GM23338 (cell line): ENCODE measurements at regions not wholly inside any gene's neighbourhood (a gene's known extent, or its start where the extent isn't known, plus 50 kb on each side); places are given as distances from the start of the nearest gene placed in this dataset.

ENCODE experiments used
- ATAC-seq: fragments of 200-7000 bp; cut with Tn5 transposase; 3 replicates; pipeline ENCODE4 v1.9.1; 2020
- DNase-seq: peaks from one replicate; pipeline ENCODE4 v3.0.0-alpha.2; 2015; ENCODE audit warnings: low spot score
- H2AFZ ChIP-seq: fragments of 200-600 bp; sonication (generic); 2 replicates; pipeline ENCODE4 v1.8.0; 2016; ENCODE audit warnings: antibody characterized with exemption, mild to moderate bottlenecking, moderate library complexity
- H3F3A ChIP-seq: fragments of 200-600 bp; sonication (generic); replicated peaks from 2 replicates; pipeline ENCODE4 v1.8.0; 2017; ENCODE audit warnings: antibody characterized with exemption, mixed run types, low read depth
- H3K27ac ChIP-seq: fragments of 200-600 bp; sonication (generic); 2 replicates; pipeline ENCODE4 v1.6.1; 2016; ENCODE audit warnings: low read depth
- H3K27me3 ChIP-seq: fragments of 200-600 bp; sonication (generic); 2 replicates; pipeline ENCODE4 v1.8.0; 2016; ENCODE audit warnings: mild to moderate bottlenecking, mixed run types, moderate library complexity; ENCODE audit not compliant: insufficient read depth
- H3K36me3 ChIP-seq: fragments of 200-600 bp; sonication (generic); 2 replicates; pipeline ENCODE4 v1.8.0; 2016; ENCODE audit warnings: mild to moderate bottlenecking; ENCODE audit not compliant: insufficient read depth
- H3K4me1 ChIP-seq: fragments of 200-600 bp; sonication (generic); 2 replicates; pipeline ENCODE4 v1.8.0; 2016; ENCODE audit warnings: mild to moderate bottlenecking, moderate library complexity; ENCODE audit not compliant: insufficient read depth
- H3K4me2 ChIP-seq: fragments of 200-600 bp; sonication (generic); 2 replicates; pipeline ENCODE4 v1.7.1; 2017; ENCODE audit warnings: mixed run types
- H3K4me3 ChIP-seq: fragments of 200-600 bp; sonication (generic); 2 replicates; pipeline ENCODE4 v1.6.1; 2016; ENCODE audit warnings: mixed run types
- H3K79me2 ChIP-seq: fragments of 200-600 bp; sonication (generic); replicated peaks from 2 replicates; pipeline ENCODE4 v1.8.0; 2017; ENCODE audit warnings: mild to moderate bottlenecking; ENCODE audit not compliant: insufficient read depth
- H3K9me2 ChIP-seq: fragments of 200-600 bp; sonication (generic); 2 replicates; pipeline ENCODE4 v1.8.0; 2017; ENCODE audit not compliant: insufficient read depth
- H4K20me1 ChIP-seq: fragments of 200-600 bp; sonication (generic); replicated peaks from 2 replicates; pipeline ENCODE4 v1.8.0; 2017; ENCODE audit warnings: mild to moderate bottlenecking; ENCODE audit not compliant: insufficient read depth
- H3K27ac Mint-ChIP-seq: 2 replicates; pipeline ENCODE4 v1.8.0; 2020; ENCODE audit warnings: inconsistent platforms, mild to moderate bottlenecking, moderate library complexity, mixed read lengths
- H3K27me3 Mint-ChIP-seq: 3 replicates; pipeline ENCODE4 v1.8.0; 2022; ENCODE audit warnings: low read depth, mild to moderate bottlenecking, moderate library complexity, mixed read lengths, inconsistent platforms; ENCODE audit not compliant: insufficient read depth, poor library complexity
- H3K36me3 Mint-ChIP-seq: 3 replicates; pipeline ENCODE4 v1.8.0; 2021; ENCODE audit warnings: low read depth, mild to moderate bottlenecking, inconsistent platforms, moderate library complexity, mixed read lengths
- H3K4me1 Mint-ChIP-seq: 3 replicates; pipeline ENCODE4 v1.8.0; 2020; ENCODE audit warnings: mild to moderate bottlenecking, inconsistent platforms, mixed read lengths
- H3K4me3 Mint-ChIP-seq: 3 replicates; pipeline ENCODE4 v1.8.0; 2021; ENCODE audit warnings: moderate library complexity, mild to moderate bottlenecking, inconsistent platforms, mixed read lengths
- H3K9me3 Mint-ChIP-seq: 3 replicates; pipeline ENCODE4 v1.8.0; 2020; ENCODE audit warnings: moderate library complexity, mild to moderate bottlenecking, inconsistent platforms, mixed read lengths
- CREB1 ChIP-seq: fragments of 250-450 bp; sonication (Bioruptor Pico); IDR thresholded peaks from 2 replicates; pipeline ENCODE4 v1.5.0; 2020; ENCODE audit warnings: low read depth, mild to moderate bottlenecking, moderate library complexity
- CTCF ChIP-seq, 2 experiments: fragments of 200-600 bp in 1 of 2; sonication (generic) in 1 of 2; conservative IDR thresholded peaks; 2 replicates each; pipeline versions ENCODE4 v1.5.1 to v1.6.1; 2016 to 2017; ENCODE audit warnings: antibody characterized with exemption in 2 of 2, low read depth in 2 of 2, mild to moderate bottlenecking in 2 of 2, moderate library complexity in 1 of 2
- ETS1 ChIP-seq: IDR thresholded peaks from 2 replicates; pipeline ENCODE4 v1.6.1; 2016; ENCODE audit warnings: antibody characterized with exemption
- EZH2phosphoT487 ChIP-seq: fragments of 200-600 bp; sonication (generic); IDR thresholded peaks from one replicate; pipeline ENCODE4 v1.8.1; 2018; ENCODE audit warnings: antibody characterized with exemption; ENCODE audit not compliant: unreplicated experiment
- JUNB ChIP-seq: IDR thresholded peaks from one replicate; pipeline ENCODE4 v1.6.1; 2016; ENCODE audit warnings: antibody characterized with exemption; ENCODE audit not compliant: unreplicated experiment
- NANOG ChIP-seq: IDR thresholded peaks from 2 replicates; pipeline ENCODE4 v1.6.1; 2016; ENCODE audit warnings: antibody characterized with exemption, borderline replicate concordance
- POLR2AphosphoS5 ChIP-seq: IDR thresholded peaks from 2 replicates; pipeline ENCODE4 v1.6.1; 2016; ENCODE audit warnings: antibody characterized with exemption, low read depth
- STAT1 ChIP-seq: IDR thresholded peaks from one replicate; pipeline ENCODE4 v1.6.1; 2016; ENCODE audit warnings: antibody characterized with exemption; ENCODE audit not compliant: unreplicated experiment
- ZNF331 ChIP-seq: fragments of 250-450 bp; sonication (Bioruptor Pico); IDR thresholded peaks from 2 replicates; pipeline ENCODE4 v1.5.0; 2020; ENCODE audit warnings: low read depth, mild to moderate bottlenecking, moderate library complexity
- TF ChIP-seq, protein P1 (sequence below): fragments of 250-450 bp; sonication (Bioruptor Pico); IDR thresholded peaks from 2 replicates; pipeline ENCODE4 v1.5.0; 2020; ENCODE audit warnings: mild to moderate bottlenecking, moderate library complexity

DNA sequence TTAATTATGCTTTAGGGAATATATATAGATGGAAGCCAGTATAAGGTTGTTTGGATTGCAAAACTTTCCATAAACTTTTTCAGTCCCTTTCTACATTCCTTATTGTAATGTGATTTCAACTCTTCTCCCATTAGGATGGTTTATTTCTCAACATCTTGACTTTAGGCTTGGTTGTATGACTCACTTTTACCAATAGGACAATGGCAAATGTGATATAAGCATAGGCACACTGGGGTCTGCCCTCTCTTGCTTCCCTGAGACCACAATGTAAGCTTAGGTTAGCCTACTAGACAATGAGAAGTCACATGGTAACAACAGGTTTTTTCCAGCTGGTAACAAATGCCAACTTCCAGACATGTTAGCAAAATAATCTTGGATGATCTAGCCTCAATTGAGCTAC is 163.3 kb upstream of the RBPJ start:
- no peak overlapping the region; the same call in 1 of the 2 replicates for H2AFZ ChIP-seq
- TF ChIP-seq, protein P1, sequence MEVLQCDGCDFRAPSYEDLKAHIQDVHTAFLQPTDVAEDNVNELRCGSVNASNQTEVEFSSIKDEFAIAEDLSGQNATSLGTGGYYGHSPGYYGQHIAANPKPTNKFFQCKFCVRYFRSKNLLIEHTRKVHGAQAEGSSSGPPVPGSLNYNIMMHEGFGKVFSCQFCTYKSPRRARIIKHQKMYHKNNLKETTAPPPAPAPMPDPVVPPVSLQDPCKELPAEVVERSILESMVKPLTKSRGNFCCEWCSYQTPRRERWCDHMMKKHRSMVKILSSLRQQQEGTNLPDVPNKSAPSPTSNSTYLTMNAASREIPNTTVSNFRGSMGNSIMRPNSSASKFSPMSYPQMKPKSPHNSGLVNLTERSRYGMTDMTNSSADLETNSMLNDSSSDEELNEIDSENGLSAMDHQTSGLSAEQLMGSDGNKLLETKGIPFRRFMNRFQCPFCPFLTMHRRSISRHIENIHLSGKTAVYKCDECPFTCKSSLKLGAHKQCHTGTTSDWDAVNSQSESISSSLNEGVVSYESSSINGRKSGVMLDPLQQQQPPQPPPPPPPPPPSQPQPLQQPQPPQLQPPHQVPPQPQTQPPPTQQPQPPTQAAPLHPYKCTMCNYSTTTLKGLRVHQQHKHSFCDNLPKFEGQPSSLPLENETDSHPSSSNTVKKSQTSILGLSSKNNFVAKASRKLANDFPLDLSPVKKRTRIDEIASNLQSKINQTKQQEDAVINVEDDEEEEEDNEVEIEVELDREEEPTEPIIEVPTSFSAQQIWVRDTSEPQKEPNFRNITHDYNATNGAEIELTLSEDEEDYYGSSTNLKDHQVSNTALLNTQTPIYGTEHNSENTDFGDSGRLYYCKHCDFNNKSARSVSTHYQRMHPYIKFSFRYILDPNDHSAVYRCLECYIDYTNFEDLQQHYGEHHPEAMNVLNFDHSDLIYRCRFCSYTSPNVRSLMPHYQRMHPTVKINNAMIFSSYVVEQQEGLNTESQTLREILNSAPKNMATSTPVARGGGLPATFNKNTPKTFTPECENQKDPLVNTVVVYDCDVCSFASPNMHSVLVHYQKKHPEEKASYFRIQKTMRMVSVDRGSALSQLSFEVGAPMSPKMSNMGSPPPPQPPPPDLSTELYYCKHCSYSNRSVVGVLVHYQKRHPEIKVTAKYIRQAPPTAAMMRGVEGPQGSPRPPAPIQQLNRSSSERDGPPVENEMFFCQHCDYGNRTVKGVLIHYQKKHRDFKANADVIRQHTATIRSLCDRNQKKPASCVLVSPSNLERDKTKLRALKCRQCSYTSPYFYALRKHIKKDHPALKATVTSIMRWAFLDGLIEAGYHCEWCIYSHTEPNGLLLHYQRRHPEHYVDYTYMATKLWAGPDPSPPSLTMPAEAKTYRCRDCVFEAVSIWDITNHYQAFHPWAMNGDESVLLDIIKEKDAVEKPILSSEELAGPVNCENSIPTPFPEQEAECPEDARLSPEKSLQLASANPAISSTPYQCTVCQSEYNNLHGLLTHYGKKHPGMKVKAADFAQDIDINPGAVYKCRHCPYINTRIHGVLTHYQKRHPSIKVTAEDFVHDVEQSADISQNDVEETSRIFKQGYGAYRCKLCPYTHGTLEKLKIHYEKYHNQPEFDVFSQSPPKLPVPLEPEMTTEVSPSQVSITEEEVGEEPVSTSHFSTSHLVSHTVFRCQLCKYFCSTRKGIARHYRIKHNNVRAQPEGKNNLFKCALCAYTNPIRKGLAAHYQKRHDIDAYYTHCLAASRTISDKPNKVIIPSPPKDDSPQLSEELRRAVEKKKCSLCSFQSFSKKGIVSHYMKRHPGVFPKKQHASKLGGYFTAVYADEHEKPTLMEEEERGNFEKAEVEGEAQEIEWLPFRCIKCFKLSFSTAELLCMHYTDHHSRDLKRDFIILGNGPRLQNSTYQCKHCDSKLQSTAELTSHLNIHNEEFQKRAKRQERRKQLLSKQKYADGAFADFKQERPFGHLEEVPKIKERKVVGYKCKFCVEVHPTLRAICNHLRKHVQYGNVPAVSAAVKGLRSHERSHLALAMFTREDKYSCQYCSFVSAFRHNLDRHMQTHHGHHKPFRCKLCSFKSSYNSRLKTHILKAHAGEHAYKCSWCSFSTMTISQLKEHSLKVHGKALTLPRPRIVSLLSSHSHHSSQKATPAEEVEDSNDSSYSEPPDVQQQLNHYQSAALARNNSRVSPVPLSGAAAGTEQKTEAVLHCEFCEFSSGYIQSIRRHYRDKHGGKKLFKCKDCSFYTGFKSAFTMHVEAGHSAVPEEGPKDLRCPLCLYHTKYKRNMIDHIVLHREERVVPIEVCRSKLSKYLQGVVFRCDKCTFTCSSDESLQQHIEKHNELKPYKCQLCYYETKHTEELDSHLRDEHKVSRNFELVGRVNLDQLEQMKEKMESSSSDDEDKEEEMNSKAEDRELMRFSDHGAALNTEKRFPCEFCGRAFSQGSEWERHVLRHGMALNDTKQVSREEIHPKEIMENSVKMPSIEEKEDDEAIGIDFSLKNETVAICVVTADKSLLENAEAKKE: no peak
- TF ChIP-seq CTCF (conservative IDR thresholded peaks at IDR 0.05; ENCODE audit: low read depth in 2 of 2) (no peak), JUNB (no peak), CREB1 (CRISPR knock-in tag) (no peak), POLR2AphosphoS5 (no peak), ETS1 (no peak), ZNF331 (CRISPR knock-in tag) (no peak), NANOG (no peak), STAT1 (no peak), EZH2phosphoT487 (no peak)
- H3K27ac ChIP-seq: no peak overlapping the region
- no peaks in the 10 kb centered on the region for H3K4me1 ChIP-seq
- Mint-ChIP-seq H3K9me3 (no peaks in the 10 kb centered on the region), H3K27me3 (peaks cover 6% of the 10 kb centered on the region), H3K27ac (no peak overlapping the region), H3K4me3 (no peak overlapping the region), H3K36me3 (no peaks in the 10 kb centered on the region; the same call in 2 of the 3 replicates), H3K4me1 (peaks cover 2% of the 10 kb centered on the region; the same call in 1 of the 3 replicates)
- no peaks in the 10 kb centered on the region for H4K20me1 ChIP-seq
- DNase-seq: no peak
- H3K9me2 ChIP-seq: no peaks in the 10 kb centered on the region; the same call in 1 of the 2 replicates
- H3K4me2 ChIP-seq: no peak overlapping the region
- H3K27me3 ChIP-seq: no peaks in the 10 kb centered on the region
- no peaks in the 10 kb centered on the region for H3K79me2 ChIP-seq
- H3K4me3 ChIP-seq: no peak overlapping the region
- H3F3A ChIP-seq: no peaks in the 10 kb centered on the region
- H3K36me3 ChIP-seq: no peaks in the 10 kb centered on the region
- ATAC-seq: no peak
